ENCODE measurements at regions not wholly inside any gene's neighbourhood (a gene's known extent, or its start where the extent isn't known, plus 50 kb on each side); places are given as distances from the start of the nearest gene placed in this dataset.

- Mint-ChIP-seq H3K27me3 (no peaks in the 10 kb centered on the region), H3K9me3 (no peaks in the 10 kb centered on the region), H3K4me1 (ENCODE audit: low read depth) (peaks cover 15% of the 10 kb centered on the region), H3K36me3 (ENCODE audit: low read depth) (no peaks in the 10 kb centered on the region), H3K27ac (peak overlapping the region; percentile 19), H3K4me3 (no peak overlapping the region)
- no peak for TF ChIP-seq CTCF (IDR thresholded peaks at IDR 0.05)
- DNase-seq (no peak), ATAC-seq (no peak)
- intact Hi-C loops (cut with micrococcal nuclease): no loop called here
- CTCF ChIA-PET: no interaction called here
- POLR2A ChIA-PET: no interaction called here
These were observed 85.7 kb upstream of the ARRDC3 start for GRCh38 chr5:91468651-91469422.

GRCh38 chr5:91464886-91465646 is 81.9 kb upstream of the ARRDC3 start:
- Mint-ChIP-seq H3K4me1 (ENCODE audit: low read depth) (peaks cover 15% of the 10 kb centered on the region), H3K36me3 (ENCODE audit: low read depth) (no peaks in the 10 kb centered on the region), H3K27ac (no peak overlapping the region), H3K27me3 (no peaks in the 10 kb centered on the region), H3K4me3 (no peak overlapping the region), H3K9me3 (no peaks in the 10 kb centered on the region)
- ChIA-PET POLR2A (no interaction called here), CTCF (no interaction called here)
- no peak for ATAC-seq
- no peak for TF ChIP-seq CTCF (IDR thresholded peaks at IDR 0.05)
- no peak for DNase-seq
- intact Hi-C loops (cut with micrococcal nuclease): no loop called here

- CTCF ChIA-PET: no interaction called here
- ATAC-seq (no peak), DNase-seq (no peak)
- POLR2A ChIA-PET: no interaction called here
- no peaks in the 10 kb centered on the region for H3K27me3 Mint-ChIP-seq
- H3K27ac Mint-ChIP-seq: no peak overlapping the region
- no peak for TF ChIP-seq CTCF (IDR thresholded peaks at IDR 0.05)
- H3K36me3 Mint-ChIP-seq (ENCODE audit: low read depth): no peaks in the 10 kb centered on the region
- H3K4me3 Mint-ChIP-seq: no peak overlapping the region
- H3K9me3 Mint-ChIP-seq: no peaks in the 10 kb centered on the region
- H3K4me1 Mint-ChIP-seq (ENCODE audit: low read depth): no peaks in the 10 kb centered on the region
- intact Hi-C loops (cut with micrococcal nuclease): no loop called here
These were observed 74.6 kb upstream of the ARRDC3 start for GRCh38 chr5:91457681-91458058.

- POLR2A ChIA-PET: no interaction called here
These were observed 74.0 kb upstream of the ARRDC3 start for GRCh38 chr5:91456928-91457680.

More at GRCh38 chr5:91456928-91457680, 74.0 kb upstream of the ARRDC3 start:
- no peak overlapping the region for H3K4me3 Mint-ChIP-seq
- no peaks in the 10 kb centered on the region for H3K36me3 Mint-ChIP-seq (ENCODE audit: low read depth)
- H3K27me3 Mint-ChIP-seq: no peaks in the 10 kb centered on the region
- H3K4me1 Mint-ChIP-seq (ENCODE audit: low read depth): no peaks in the 10 kb centered on the region
- intact Hi-C loops (cut with micrococcal nuclease): no loop called here
- no peak for TF ChIP-seq CTCF (IDR thresholded peaks at IDR 0.05)
- no peak overlapping the region for H3K27ac Mint-ChIP-seq
- CTCF ChIA-PET: no interaction called here
- no peaks in the 10 kb centered on the region for H3K9me3 Mint-ChIP-seq
- no peak for DNase-seq
- ATAC-seq: no peak

Data from activated CD8-positive, alpha-beta T cell treated with anti-CD3 and anti-CD28 coated beads for 36 hours (primary cell).